GM19395 (cell line): ENCODE measurements at regions not wholly inside any gene's neighbourhood (a gene's known extent, or its start where the extent isn't known, plus 50 kb on each side); places are given as distances from the start of the nearest gene placed in this dataset.

Experiments
- ATAC-seq: cut with Tn5 transposase; IDR thresholded peaks from one replicate; pipeline ENCODE4 v1.9.1; 2021; ENCODE audit warnings: mild to moderate bottlenecking, moderate library complexity; ENCODE audit not compliant: unreplicated experiment

DNA sequence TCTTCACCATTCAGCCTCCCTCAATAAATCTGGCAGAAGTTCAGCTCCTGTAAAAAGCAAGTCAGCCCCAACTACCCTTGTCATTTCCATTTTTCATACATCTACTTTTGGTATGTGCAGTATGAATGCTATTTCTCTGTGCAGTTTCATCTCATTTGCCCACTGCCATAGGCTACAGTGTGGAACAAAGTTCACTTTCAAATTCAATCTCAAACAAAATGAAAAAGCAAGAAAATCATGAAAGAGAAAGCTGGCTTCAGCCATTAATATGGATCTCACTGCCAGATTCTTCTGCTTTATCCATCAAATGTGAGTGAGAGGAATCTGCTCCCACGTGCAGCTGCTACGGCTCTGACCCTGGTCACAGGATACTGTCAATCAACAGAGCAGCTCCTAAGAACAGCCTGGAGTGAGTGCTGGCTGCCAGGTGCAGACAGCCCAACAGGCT is 494.2 kb downstream of the ZNF608 start:
- ATAC-seq: no peak

DNA sequence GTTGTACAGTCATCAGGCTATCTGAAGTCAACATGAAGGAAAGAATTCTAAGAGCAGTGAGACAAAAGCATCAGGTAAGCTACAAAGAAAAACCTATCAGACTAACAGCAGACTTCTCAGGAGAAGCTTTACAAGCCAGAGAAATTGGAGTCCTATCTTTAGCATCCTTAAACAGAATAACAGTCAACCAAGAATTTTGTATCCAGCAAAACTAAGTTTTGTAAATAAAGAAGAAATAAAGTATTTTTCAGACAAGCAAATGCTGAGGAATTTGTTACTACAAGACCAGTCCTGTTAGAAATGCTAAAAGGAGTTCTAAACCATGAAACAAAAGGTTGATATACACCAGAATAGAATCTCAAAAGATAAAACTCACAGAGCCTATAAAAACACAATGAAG is 501.2 kb downstream of the ZNF608 start:
- no peak for ATAC-seq

DNA sequence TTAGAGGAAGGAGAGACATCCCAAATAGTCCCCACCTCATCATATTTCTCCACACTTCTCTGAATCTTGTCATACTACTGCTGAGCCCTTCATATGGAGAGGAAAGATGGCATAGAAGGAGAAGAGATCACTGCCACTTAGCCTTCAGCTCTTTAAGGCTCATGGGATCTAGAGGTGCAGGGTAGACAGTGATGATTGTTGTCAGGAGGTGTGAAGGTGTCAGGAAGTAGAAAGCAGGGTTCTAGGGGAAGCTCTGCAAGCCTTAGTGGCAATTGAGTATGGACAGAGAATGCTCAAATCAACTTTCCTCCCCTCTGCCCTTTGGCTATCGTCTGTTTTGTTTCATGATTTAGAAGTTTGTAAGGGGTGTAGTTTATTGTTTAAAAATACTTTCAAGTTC is 505.7 kb downstream of the ZNF608 start:
- ATAC-seq: no peak

DNA sequence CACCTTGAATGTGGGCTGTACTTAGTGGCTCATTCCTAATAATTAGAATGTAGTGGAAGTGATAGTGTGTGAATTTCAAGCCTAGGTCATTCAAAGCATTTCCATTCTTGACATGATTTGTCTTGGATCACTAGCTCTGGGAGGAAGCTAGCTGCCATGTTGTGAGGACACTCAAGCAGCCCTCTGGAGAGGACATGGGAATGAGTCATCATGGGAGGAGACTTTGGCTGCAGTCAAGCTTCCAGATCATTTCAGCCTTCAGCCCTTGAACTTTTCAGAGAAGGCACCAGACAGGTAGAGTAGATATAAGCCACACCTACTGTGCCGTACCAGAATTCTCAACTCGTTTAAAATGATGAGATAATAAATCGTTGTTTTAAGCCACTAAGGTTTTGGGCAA is 506.9 kb downstream of the ZNF608 start:
- no peak for ATAC-seq

DNA sequence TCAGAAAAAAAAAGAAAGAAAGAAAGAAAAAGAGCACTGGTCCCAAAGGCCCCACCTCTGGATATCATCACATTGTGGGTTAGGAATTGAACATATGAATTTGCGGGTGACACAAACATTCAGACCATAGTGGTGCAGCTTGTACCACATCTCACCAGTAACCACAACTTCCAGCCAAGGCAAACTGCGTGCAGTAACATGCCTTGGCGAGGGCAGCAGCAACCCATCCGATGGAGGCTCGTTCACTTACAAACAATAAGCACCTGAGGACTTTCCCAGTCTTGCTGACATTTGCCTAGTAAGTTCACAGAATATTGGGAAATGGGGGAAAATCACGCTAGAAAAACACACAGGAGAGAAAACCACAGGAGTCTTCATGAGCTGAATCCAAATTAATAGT is 508.1 kb downstream of the ZNF608 start:
- no peak for ATAC-seq

DNA sequence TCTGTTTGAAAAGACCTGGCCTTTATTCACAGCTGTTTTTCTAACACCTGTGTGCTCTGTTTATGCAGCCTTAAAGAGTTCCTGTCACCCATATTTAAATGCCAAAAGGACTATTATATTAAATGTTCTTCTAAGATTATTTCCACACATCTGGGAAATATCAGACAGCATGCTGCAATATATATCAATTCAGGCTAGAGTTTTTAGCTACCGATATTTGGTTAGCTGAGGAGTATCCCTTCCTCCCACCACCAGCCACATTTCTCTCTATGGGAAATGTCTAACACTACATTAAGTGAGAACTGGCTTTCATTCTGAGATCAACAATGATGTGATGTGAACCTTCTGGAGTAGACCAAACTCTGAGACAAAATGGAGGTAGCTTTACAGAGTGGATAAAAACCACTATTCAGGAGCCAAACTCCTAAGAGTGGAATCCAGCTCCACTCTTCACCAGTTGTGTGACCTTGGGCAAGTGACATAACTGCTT is 509.2 kb downstream of the ZNF608 start:
- no peak for ATAC-seq

DNA sequence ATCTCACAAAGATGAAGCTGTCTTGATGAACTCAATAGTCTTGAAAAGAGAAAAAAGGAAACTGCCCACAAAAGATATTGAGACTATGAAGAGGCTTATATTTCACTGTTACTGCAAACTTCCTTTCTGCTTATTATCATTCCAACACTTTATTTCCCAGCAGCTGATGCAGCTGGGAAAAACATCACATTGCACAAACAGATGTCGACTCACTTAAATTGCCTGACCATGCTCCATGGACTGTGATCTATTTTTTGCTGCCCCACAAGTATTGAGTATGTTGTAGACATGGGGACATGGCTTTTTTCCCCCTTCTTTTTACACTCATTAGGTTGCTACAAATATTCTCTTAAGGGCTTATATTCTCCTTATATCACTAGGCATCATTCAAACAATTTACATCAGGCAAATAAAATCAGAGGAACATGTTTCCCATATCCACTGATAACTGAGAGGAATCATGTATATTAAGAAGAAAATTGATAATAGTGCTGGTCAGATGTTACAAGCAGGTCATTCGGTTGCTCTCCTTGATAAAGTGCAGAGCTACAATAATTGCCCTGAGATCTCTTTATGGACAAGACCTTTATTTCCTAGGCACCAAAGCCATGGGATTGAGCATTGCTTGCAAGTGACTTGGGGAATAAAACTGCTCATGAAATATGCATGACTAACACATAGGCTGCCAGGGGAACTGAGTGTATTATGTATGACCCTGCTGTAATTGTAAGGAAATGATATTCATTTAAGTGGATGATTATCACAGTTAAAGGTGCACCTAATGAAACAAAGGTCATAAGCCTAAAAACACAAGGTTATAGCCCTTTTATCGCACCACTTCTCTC is 509.9 kb downstream of the ZNF608 start:
- ATAC-seq: no peak

DNA sequence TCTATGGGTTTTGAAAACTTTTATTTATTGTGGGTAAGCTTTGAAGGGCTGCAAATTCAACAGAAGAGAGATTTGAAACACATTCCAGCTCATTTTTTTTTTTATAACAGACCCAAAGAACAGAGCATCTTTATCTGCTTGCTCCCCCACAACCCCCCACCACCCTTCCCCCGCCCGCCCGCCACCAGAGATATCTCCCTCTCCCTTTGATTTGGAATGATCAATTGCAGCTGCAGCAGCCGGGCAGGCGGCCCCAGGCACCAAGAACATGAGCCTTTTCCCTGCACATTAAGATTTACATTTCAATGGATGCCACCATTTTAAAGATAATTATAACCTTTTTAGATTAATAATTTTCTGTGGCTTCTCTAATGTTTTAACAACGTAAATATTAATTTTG is 510.9 kb downstream of the ZNF608 start:
- no peak for ATAC-seq

DNA sequence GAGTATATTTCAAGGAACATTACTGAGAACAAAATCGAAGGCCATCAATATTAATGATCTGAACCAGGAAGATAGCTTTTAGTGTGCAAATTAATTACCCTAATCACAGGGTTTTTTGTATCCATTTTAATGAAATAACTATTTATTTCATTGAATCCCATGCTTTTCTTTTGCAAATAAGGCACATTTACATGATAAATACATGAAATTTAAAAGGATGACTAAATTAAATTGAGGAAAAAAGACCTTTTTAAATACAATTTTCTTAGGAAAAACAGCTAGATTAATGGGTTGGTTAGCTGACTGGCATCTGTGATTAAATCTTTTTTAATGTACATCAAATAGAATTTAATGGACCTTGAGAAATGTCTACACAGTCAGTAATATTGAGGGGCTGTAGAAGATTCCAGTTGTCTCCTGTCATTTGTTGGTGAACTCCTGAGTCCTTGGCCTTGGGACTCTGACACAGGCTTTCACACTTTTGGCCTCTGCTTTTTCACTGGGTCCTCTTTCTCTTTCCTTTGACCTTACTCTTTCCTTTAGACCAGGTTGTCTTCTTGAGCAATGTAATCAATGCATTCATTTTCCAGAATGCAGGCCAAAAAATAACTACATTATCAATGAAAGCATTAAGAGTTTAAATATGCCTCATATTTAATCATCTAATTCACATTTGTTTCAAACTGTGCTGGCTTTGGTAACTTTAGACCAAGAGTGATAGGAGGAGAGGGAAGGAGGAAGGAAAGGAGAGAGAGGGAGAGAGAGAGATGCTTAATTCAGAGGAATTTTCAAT is 511.5 kb downstream of the ZNF608 start:
- no peak for ATAC-seq

DNA sequence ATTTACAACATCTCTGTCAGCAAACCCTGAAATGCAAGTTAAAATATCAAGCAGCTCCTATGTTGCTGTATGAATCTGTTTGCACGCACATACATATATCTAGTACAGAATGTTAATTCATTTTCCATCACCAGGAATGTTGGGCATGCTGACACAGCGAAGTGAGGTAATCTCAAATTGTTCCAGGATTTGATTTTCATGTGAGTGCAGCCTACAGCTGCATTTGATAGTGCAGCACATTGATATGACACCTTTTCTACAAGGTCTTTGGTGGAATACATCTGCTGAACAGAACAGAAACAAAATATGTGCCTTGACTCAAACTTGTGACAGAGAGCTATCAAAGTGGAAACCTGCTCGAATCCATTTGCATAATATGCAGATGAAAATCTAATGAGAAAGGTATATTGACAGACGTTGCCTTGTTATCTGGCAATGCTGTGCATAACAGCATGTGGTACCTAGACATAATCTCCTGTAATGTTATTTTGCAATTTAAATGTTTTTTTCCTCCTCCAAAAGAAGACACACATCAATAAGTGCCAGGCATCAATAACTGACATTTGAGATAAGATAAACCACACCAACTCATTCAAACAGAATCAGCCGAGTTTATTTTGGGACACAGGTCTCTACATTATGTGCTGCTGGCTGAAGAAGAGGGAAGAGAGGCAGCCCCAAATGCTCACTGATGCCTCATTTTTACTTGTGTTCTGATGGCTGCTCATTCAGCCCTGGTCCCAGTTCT is 512.2 kb downstream of the ZNF608 start:
- no peak for ATAC-seq

DNA sequence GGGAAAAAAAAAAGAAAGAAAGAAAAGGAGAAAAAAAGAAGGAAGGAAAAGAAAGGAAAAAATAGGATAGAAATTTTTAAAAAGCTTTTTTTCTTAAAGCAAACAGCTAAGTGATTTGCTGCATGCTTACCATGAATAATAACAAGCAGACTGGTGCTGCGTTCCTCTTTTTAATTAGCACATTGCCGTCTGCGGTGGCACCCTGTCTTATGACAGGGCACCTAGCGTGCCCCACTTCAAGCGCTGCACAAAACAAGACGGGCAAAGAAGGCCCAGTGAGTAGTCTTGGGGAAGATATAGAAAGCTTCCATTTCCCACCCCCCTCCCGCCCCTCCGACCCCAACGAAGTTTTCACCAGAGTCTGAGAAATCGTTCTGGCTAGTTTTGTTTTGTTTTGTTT is 513.9 kb downstream of the ZNF608 start:
- ATAC-seq: no peak

DNA sequence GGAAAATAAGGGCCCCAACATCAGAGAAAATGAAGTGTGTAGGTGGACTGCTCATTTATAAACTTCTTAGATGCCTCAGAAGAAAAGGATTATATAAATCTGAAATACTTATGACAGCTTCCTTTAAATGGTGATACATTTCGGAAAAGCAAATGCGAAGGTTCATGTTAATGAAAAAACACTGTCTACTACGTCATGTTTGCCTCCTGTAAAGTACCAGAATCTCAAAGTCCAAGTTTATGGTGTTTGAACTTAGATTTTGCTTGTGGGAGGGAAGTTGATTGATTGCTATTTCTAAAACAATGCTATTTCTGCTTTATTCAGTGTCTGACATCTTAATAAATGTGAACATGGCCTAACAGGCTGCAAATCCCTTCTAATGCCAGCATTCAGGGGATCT is 514.6 kb downstream of the ZNF608 start:
- ATAC-seq: no peak

DNA sequence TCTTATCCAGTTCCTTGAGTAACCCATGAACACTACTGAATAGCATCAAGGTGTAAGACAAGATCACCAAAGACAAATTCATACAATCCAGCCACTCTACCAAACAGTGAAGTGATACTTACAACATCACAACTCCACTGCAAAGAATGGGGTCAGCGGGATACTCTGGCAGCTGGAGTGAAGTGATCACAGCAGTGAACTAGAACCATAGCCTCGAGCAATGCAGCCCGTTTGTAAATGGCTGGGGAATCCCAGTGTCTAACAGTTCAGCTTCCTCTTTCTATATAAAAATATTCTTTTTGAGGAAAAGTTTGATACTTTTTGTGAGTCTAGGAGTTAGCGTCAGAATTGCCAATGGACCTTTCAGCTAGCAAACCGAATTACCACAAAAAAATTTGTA is 515.2 kb downstream of the ZNF608 start:
- no peak for ATAC-seq

DNA sequence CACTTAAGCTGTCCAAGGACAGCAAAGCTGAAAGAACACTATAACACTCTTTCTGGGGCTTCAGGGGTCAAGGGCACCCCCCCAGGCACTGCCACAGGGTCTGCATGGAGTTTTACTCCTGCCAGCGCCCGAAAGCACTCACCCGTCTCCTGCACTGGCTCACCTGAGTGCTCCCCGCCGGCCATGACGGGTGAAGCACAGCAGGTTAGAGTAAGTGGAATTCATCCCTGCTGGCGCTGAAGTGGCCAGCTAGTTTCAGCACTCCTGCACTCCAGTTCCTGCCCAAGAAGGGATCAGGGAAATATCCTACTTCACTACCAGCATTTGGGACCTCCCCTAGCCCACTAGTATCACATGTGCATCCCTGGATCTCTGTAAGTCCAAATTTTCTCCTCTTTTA is 516.0 kb downstream of the ZNF608 start:
- ATAC-seq: no peak

DNA sequence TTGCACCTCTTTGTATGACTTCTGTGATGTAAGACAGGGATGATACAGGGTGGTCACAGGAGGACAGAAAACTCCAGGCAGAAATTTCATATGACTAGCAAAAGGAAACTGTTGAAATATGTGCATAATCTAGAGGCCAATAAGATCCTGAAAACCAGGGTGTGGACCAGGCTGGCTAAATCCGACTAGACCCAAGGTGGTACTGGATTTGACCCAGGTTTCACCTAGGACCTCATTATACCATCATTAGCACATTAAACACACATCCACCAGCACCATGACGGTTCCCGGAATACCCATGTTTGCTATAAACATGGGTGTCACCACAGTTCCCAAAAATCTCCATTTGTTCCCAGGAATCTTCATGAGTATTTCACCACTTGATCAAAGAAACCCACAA is 517.1 kb downstream of the ZNF608 start:
- no peak for ATAC-seq

DNA sequence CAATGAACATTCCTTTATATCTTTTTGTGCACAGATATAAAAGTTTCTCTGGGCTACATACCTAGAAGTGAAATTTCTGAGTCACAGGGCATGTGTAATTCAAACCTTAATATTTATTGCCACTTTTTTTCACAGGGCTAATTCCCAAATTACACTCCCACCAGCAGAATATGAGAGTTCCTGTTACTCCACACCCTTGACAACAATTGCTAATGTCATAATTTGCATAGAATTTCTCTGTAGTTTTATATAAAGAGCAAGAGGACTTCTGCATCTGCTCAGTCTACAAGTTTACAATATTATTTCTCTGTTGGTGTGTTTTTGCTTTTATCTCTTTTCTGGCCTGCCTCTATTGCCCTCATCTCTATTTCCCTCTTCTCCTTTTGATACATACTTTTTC is 518.5 kb downstream of the ZNF608 start:
- no peak for ATAC-seq

DNA sequence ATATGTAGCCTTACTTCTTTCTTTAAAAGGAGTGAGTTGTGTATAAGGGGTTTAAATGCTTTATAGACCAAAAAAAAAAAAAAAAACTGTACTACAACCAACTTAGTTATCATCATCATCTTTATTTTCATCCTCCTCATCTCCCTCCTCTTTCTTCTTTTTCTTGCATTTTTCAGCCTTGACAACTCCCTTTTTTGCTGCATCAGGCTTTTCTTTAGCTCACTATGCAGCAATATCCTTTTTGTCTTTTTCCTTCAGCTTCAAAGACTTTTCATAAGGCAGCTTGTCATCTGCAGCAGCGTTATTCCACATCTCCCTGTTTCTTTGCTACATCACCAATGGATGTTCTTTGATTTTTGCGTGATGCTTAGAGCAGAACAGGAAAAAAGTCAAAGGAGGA is 526.0 kb downstream of the ZNF608 start:
- no peak for ATAC-seq

DNA sequence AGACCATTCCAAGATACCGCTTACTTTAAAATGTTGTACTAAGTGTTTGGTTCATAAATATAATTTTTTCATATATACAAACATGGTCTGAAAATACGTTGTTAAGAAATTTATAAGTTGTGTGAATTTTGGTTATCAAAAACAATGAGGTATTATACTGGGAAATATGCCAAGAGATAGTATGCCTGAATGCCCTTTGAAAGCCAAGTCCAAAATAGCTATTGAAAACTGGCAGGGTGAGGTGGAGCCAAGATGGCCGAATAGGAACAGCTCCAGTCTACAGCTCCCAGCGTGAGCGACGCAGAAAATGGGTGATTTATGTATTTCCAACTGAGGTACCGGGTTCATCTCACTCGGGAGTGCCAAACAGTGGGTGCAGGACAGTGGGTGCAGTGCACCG is 533.5 kb downstream of the ZNF608 start:
- no peak for ATAC-seq

DNA sequence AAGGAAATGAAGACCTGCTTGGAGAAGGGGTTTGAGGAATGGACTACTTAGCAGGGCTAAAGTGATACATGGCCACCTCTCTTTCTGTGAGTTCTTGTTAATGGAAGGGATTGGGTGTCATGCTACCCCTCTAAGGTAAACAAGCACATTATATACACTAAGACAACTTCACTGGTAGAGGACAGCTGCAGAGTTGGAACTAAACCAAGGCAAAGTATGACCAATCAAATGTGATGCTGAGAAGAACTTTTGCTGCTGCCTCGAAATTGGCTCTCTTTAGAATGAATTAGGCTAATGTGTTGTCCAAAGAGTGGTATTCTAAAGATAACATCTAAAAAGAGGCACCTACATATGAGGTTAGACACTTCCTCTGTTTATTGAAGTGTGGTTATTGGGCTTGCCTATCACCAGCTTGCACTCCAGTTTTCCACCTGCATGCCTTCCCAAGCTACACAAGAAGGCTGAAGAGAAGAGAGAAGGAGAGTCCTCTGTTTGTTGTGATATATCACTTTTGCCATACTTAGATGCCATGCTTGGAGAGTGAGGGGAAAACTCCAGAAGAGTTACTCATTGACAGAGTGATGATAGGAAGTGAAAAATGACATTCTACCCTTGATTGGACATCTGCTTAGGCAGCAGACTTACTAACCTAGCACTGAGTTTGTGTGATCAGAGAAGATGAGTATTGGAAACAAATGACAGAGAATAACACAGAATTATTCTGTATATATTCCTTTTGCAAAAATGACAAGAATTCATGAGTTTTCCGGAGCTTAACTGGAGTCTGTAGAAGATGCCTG is 536.1 kb downstream of the ZNF608 start:
- no peak for ATAC-seq

DNA sequence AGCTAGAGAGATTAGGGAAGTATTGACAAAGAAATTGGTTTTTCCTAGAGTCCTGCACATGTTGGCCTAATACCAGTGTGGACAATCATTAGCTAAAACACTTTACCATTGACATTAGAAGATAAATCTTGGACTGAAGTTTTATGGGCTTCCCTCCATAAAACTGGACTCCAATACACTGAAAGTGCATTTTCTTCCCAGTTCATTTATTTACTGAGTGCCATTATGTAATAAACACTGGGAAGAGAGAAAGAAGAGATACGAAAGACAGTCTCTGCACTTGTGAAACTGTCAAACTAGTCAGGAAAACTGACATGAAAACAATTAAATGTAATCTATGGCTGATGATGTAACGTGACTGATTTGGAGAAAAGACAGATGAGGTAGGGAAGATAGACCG is 539.3 kb downstream of the ZNF608 start:
- no peak for ATAC-seq

DNA sequence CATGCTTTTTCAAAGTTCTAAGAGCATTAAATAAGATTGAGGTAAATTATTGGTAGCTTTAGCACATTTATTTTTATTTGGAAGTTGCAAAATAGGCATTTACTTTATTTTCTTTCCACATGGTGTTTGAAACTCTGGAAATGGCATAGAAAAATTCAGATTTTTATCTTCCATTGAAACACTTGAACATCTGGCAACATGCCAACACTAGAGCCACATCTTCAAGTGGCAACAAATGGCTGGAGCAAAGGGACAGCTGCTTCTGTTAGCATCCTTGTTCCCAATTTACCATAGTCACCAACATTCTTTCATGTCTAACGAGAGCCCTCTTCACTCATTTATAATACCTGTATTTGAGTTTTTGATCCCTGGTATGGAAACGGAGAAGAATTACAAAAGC is 539.9 kb downstream of the ZNF608 start:
- ATAC-seq: no peak
